Psoas muscle (tissue), 7 donors: ENCODE measurements at regions not wholly inside any gene's neighbourhood (a gene's known extent, or its start where the extent isn't known, plus 50 kb on each side); places are given as distances from the start of the nearest gene placed in this dataset.
"Not testable (repeated sequence)": the region's sequence is repeated elsewhere in the genome, so short reads cannot be mapped to it uniquely, and the experiment has no call there.

Source experiments
- ATAC-seq, 4 donors: fragments of 200-7000 bp; cut with Tn5 transposase; one replicate each; pipeline ENCODE4 v1.9.1; 2020; ENCODE audit warnings: moderate library complexity in 3 of 4, mild to moderate bottlenecking in 2 of 4
- DNase-seq, 2 donors: peaks; one replicate each; pipeline ENCODE4 v3.0.0-alpha.2; 2020
- H3K27ac ChIP-seq: fragments of 200-600 bp; one replicate; pipeline ENCODE4 v1.8.0; 2022
- H3K27me3 ChIP-seq, 3 donors: fragments of 200-600 bp in 1 of 3; one replicate each; pipeline versions ENCODE4 v1.6.1 to v1.8.0; 2013 to 2022; ENCODE audit warnings: low read length in 2 of 3, mild to moderate bottlenecking in 2 of 3, moderate library complexity in 1 of 3; ENCODE audit not compliant: insufficient read depth in 3 of 3
- H3K36me3 ChIP-seq, 2 donors: fragments of 200-600 bp in 1 of 2; one replicate each; pipeline versions ENCODE4 v1.6.1 to v1.8.0; 2013 to 2022; ENCODE audit warnings: low read depth in 1 of 2, mild to moderate bottlenecking in 1 of 2, moderate library complexity in 1 of 2; ENCODE audit not compliant: insufficient read depth in 1 of 2
- H3K4me1 ChIP-seq: fragments of 200-600 bp; one replicate; pipeline ENCODE4 v1.8.0; 2022
- H3K4me3 ChIP-seq: fragments of 200-600 bp; one replicate; pipeline ENCODE4 v1.8.0; 2022; ENCODE audit warnings: mild to moderate bottlenecking
- H3K9me3 ChIP-seq: fragments of 200-600 bp; one replicate; pipeline ENCODE4 v1.8.0; 2022
- CTCF ChIP-seq: fragments of 200-600 bp; IDR thresholded peaks from one replicate; pipeline ENCODE4 v1.8.0; 2022; ENCODE audit warnings: antibody characterized with exemption
- WGBS, 3 donors: extraction: QIAGEN DNeasy Blood & Tissue Kit; methylation state at CpG; one replicate each; pipeline versions ENCODE4 v1.1.6 to v1.1.7; 2013; 5-methylcytosine and 5-hydroxymethylcytosine counted together
- intact Hi-C, 2 donors: fragments of 100-400 bp; cut with DNase I; formaldehyde crosslinking; loops; one replicate each; pipeline versions ENCODE4 v1.11.0 to v1.14.2; 2022
- donor health status: healthy with polysubstance abuse.
- donor health status: DM: no; HTN: no; CAD: no; lungs with moderate emphysema.
- donor health status: Bipolar disorder and iron deficiency.
- donor health status: healthy.
- donor health status: DM: yes; HTN: yes; CAD: no.
- donor health status: DM: no; HTN: no; CAD: no.
- donor health status: DM: yes; HTN: yes; CAD: no.

DNA sequence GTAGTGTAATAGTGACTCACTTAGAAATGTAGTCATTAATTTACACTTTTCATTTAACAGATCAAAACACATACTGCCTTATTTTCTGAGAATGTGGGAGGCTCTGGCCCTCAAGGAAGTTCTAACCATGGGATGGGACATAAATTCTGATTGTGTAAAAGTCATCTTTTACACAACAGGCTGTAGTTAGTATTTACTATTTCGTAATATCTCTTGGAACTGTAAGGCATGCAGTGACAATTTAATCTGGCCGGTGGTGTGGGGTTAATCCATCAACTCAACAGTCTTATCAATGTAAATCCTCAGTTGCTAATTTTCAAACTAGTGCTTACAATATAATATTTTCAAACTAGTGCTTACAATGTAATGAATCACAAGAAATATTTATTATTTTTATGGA lies 1599.2 kb downstream of the EFNB2 start:
- no peak overlapping the region for H3K27ac ChIP-seq
- H3K4me3 ChIP-seq, result no peak overlapping the region
- DNase-seq (no peak), ATAC-seq (no peak)
- no peaks in the 10 kb centered on the region for H3K9me3 ChIP-seq
- WGBS, 3 donors, result 72 to 87% (median 80%) methylated on average over 2 of the region's 2 CpGs
- no peaks in the 10 kb centered on the region for H3K27me3 ChIP-seq
- no peaks in the 10 kb centered on the region for H3K36me3 ChIP-seq
- intact Hi-C loops, result no loop called here
- TF ChIP-seq CTCF, result no peak
- H3K4me1 ChIP-seq, result no peaks in the 10 kb centered on the region

DNA sequence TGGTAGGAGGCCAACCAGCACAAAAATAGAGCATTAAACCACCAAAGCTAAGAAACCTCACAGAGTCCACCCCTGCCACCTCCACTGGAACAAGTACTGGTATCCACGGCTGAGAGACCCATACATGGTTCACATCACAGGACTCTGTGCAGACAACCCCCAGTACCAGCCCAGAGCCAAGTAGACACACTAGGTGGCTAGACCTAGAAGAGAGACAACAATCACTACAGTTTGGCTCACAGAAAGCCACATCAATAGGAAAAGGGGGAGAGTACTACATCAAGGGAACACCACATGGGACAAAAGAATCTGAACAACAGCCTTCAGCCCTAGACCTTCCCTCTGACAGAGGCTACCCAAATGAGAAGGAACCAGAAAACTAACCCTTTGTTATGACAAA lies 1614.9 kb downstream of the EFNB2 start:
- DNase-seq, H3K4me1 ChIP-seq, ATAC-seq, H3K9me3 ChIP-seq, H3K27ac ChIP-seq, H3K4me3 ChIP-seq, H3K27me3 ChIP-seq, intact Hi-C loops, H3K36me3 ChIP-seq: not testable (repeated sequence)
- WGBS, 3 donors, result 95 to 96% (median 96%) methylated on average over 1 of the region's 1 CpG

- DNase-seq, result peak in 1 of 2 donors; percentile 7
- no peaks in the 10 kb centered on the region for H3K4me1 ChIP-seq
- WGBS, 3 donors, result 95 to 98% (median 96%) methylated on average over 4 of the region's 4 CpGs
- no peak overlapping the region for H3K27ac ChIP-seq
- no peaks in the 10 kb centered on the region for H3K36me3 ChIP-seq
- no peak for TF ChIP-seq CTCF
- no peaks in the 10 kb centered on the region for H3K9me3 ChIP-seq
- intact Hi-C loops, result no loop called here
- no peaks in the 10 kb centered on the region for H3K27me3 ChIP-seq
- no peak overlapping the region for H3K4me3 ChIP-seq
- ATAC-seq, result no peak
Observed at GRCh38 chr13:104920091-104920490, 1615.4 kb downstream of the EFNB2 start.

DNA sequence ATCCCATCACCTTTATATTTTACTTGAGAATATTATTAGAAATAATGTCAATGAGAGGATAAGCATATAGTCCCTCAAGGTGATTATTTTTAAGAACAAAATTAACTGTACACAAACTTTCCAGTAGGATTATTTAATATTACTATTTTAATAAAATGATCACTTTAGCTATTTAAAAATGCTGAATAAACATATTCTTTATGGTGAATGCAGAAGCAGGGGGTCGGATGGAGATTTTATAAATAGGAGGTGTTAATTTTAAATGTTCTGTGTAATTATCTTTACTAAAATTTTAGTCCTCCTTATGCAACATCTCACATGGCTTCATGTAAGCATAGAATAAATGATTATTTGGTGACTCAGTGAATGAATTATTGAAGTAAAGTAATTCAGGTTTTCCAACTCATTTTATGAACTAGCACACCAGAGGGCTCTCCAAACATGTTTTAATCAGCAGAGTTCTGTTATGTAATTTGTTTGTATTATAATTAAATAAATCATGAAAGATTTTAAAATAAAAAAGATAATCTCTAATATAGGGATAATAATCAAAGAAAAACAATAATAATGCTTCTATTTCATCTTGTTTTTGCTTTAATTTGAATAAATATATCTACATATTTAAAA lies 1635.2 kb downstream of the EFNB2 start:
- H3K27ac ChIP-seq, result no peak overlapping the region
- ATAC-seq (no peak), DNase-seq (no peak)
- no peak for TF ChIP-seq CTCF
- intact Hi-C loops, result no loop called here
- no peaks in the 10 kb centered on the region for H3K4me1 ChIP-seq
- no peaks in the 10 kb centered on the region for H3K9me3 ChIP-seq
- no peaks in the 10 kb centered on the region for H3K27me3 ChIP-seq
- no peak overlapping the region for H3K4me3 ChIP-seq
- 87 to 94% (median 90%) methylated on average over 1 of the region's 1 CpG for WGBS, 3 donors
- no peaks in the 10 kb centered on the region for H3K36me3 ChIP-seq

- H3K36me3 ChIP-seq, result no peaks in the 10 kb centered on the region
- 92 to 96% (median 94%) methylated on average over 3 of the region's 3 CpGs for WGBS, 3 donors
Observed at GRCh38 chr13:104898484-104898883, 1637.0 kb downstream of the EFNB2 start.

More at GRCh38 chr13:104898484-104898883, 1637.0 kb downstream of the EFNB2 start:
- H3K4me1 ChIP-seq, result no peaks in the 10 kb centered on the region
- intact Hi-C loops, result no loop called here
- no peak for TF ChIP-seq CTCF
- ATAC-seq (no peak), DNase-seq (no peak)
- H3K9me3 ChIP-seq, result no peaks in the 10 kb centered on the region
- no peak overlapping the region for H3K27ac ChIP-seq
- no peak overlapping the region for H3K4me3 ChIP-seq
- H3K27me3 ChIP-seq, result no peaks in the 10 kb centered on the region
